NCI-H1436 (cell line): ENCODE measurements at regions not wholly inside any gene's neighbourhood (a gene's known extent, or its start where the extent isn't known, plus 50 kb on each side); places are given as distances from the start of the nearest gene placed in this dataset.

Source experiments
- DNase-seq: peaks from one replicate; lab custom pipeline; 2025; lab: John Stamatoyannopoulos, UW

GRCh38 chr5:93791518-93791972, 50.1 kb upstream of the POU5F2 start:
- DNase-seq: no peak
